ENCODE measurements at regions not wholly inside any gene's neighbourhood (a gene's known extent, or its start where the extent isn't known, plus 50 kb on each side); places are given as distances from the start of the nearest gene placed in this dataset.

DNA sequence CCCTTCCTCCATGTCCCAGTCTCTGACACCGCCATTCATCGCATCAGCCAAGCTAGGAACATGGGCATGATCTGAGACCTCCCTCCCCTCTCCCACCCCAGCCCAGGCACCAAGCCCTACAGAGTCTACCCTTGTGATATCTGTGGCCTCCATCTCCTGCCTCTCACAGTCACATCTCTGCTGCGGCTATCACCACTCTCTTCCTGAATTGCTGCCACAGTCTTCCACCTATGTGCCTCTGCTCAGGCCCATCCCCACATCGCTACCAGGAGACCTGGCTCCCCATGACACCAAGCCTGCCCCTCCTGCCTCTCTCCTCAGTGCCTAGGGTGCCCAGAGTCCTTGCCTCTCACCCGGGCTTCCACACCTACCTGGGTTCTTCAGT is 82.7 kb upstream of the BCAR3 start:
- no peaks in the 10 kb centered on the region for H3K9me3 ChIP-seq (ENCODE audit: severe bottlenecking)
- ATAC-seq (ENCODE audit: low read depth) (peak; percentile 3), DNase-seq (ENCODE audit: low spot score) (no peak)
- peaks cover 81% of the 10 kb centered on the region for H3K4me1 ChIP-seq (ENCODE audit: insufficient read depth, poor library complexity, severe bottlenecking)
- TF ChIP-seq CTCF (IDR thresholded peaks at IDR 0.05; ENCODE audit: poor library complexity, severe bottlenecking) = no peak
- peaks cover 100% of the 10 kb centered on the region for H3K36me3 ChIP-seq (ENCODE audit: low read depth)
- no peaks in the 10 kb centered on the region for H3K27me3 ChIP-seq (ENCODE audit: insufficient read depth, poor library complexity, severe bottlenecking)
- H3K4me3 ChIP-seq (ENCODE audit: severe bottlenecking) = no peak overlapping the region
- H3K27ac ChIP-seq (ENCODE audit: poor library complexity, severe bottlenecking) = peak overlapping the region; percentile 100

DNA sequence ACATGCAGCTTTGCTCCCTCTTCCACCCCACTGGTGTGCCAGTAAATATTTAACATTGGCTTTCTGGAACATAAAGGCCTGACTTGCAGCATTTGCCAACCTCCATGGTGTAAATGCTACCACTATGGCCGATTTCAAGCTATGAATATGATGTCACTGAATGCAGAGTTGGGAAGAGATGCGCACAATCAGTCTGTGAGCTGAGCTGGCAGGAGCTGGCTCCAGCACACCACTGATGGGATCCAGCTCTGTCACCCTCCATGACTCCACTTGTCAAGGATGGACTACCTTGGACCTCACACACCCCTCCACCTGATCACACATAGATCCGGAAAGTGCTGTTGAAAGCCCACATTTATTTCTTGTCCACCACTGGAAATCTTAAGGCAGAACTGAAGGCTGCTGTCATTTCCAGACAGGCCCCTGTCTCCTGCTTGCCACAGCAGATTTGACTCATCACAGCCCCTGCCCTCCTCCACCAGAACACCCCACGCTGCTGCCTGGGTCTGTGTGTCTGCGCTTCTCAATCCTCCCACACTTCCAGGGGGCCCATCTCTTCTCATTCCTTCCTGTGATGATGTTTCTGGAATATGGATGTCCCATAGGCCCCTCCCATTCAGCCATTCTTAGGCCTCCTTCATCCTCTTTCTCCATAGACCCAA is 82.2 kb upstream of the BCAR3 start:
- Histone ChIP-seq H3K27me3 (ENCODE audit: insufficient read depth, poor library complexity, severe bottlenecking) (no peaks in the 10 kb centered on the region), H3K4me1 (ENCODE audit: insufficient read depth, poor library complexity, severe bottlenecking) (peaks cover 82% of the 10 kb centered on the region), H3K36me3 (ENCODE audit: low read depth) (peaks cover 100% of the 10 kb centered on the region), H3K9me3 (ENCODE audit: severe bottlenecking) (no peaks in the 10 kb centered on the region), H3K4me3 (ENCODE audit: severe bottlenecking) (no peak overlapping the region), H3K27ac (ENCODE audit: poor library complexity, severe bottlenecking) (peak overlapping the region; percentile 100)
- TF ChIP-seq CTCF (IDR thresholded peaks at IDR 0.05; ENCODE audit: poor library complexity, severe bottlenecking) = no peak
- ATAC-seq (ENCODE audit: low read depth) (no peak; the same call in 1 of the 3 replicates), DNase-seq (ENCODE audit: low spot score) (no peak)

DNA sequence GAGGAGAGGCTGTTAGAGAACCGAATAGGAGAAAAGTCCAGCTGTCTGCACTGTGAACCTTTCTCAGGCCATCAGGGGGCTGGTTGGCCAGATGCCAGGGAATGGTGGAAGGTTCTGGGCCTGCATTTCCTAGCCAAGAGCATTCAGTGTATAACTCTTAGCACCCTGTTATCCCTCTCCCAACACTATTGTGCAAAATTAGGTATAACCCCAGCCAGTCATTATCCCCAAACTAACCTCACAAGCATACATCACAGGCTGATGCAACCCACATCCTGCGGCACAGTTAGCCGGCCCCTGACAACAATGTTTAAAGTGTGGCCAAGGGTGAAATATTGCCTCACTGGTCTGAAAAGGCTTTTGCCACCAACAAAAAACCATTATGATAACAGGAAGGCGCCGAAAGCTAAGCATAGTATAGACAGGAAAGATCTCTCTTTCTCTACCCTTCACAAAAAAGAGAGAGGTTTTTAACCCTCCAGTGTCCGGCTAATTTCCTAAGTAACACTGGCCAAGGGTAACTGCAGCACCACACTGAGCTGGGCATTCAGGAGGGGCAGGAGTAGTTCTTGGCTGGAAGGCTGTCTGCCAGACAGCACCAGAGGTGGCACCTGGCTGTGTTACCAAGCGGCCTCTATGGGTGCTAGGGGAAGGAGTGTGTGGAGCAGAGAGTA is 77.3 kb upstream of the BCAR3 start:
- H3K9me3 ChIP-seq (ENCODE audit: severe bottlenecking) = no peaks in the 10 kb centered on the region
- H3K27me3 ChIP-seq (ENCODE audit: insufficient read depth, poor library complexity, severe bottlenecking) = no peaks in the 10 kb centered on the region
- H3K4me3 ChIP-seq (ENCODE audit: severe bottlenecking) = no peak overlapping the region
- ATAC-seq (ENCODE audit: low read depth) (no peak), DNase-seq (ENCODE audit: low spot score) (no peak)
- TF ChIP-seq CTCF (IDR thresholded peaks at IDR 0.05; ENCODE audit: poor library complexity, severe bottlenecking) = no peak
- H3K4me1 ChIP-seq (ENCODE audit: insufficient read depth, poor library complexity, severe bottlenecking) = peaks cover 87% of the 10 kb centered on the region
- peak overlapping the region; percentile 100 for H3K27ac ChIP-seq (ENCODE audit: poor library complexity, severe bottlenecking)
- peaks cover 100% of the 10 kb centered on the region for H3K36me3 ChIP-seq (ENCODE audit: low read depth)

DNA sequence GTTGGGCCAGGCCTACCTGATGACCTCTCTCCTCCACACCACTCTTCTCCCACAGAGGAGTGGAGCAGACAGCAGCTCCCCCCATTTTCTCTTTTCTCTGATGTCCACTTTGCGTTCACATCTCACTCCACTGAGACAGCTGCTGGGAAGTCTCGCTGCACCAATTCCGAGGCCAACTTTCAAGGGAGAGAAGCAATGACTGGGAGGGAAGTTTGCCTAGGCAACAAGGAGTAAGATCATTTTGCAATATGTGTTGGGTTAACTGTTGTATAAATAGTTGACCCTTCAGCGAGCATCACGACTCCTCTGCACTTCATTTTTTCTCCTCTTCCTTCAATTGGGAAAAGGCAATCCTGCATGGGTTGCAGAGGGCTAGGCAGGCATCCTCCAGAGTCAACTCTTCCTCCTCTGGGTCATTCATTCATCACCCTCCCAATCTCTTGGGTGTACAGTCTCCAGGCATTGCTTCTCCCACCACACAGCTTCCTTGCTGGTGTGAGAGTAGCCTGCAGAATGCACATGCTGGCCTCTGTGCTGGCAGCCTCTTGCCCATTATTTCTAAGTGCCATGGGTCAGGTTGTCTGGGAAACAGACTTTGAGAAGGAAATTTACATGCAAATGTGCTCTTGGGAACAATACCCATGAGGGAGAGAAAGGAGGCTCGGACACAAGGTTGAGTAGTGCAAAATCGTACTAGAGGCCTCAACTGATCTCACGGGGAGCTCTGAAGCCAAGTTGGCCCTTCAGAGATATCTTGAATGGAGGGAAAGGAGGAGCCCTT is 75.8 kb upstream of the BCAR3 start:
- no peak overlapping the region for H3K4me3 ChIP-seq (ENCODE audit: severe bottlenecking)
- H3K27ac ChIP-seq (ENCODE audit: poor library complexity, severe bottlenecking) = peak overlapping the region; percentile 100
- no peaks in the 10 kb centered on the region for H3K27me3 ChIP-seq (ENCODE audit: insufficient read depth, poor library complexity, severe bottlenecking)
- H3K4me1 ChIP-seq (ENCODE audit: insufficient read depth, poor library complexity, severe bottlenecking) = peaks cover 76% of the 10 kb centered on the region
- H3K36me3 ChIP-seq (ENCODE audit: low read depth) = peaks cover 100% of the 10 kb centered on the region
- DNase-seq (ENCODE audit: low spot score) = no peak
- no peak for TF ChIP-seq CTCF (IDR thresholded peaks at IDR 0.05; ENCODE audit: poor library complexity, severe bottlenecking)
- no peaks in the 10 kb centered on the region for H3K9me3 ChIP-seq (ENCODE audit: severe bottlenecking)
- ATAC-seq (ENCODE audit: low read depth) = no peak

All from RWPE2 (cell line).